K562 (cell line): ENCODE measurements at regions not wholly inside any gene's neighbourhood (a gene's known extent, or its start where the extent isn't known, plus 50 kb on each side); places are given as distances from the start of the nearest gene placed in this dataset.

ENCODE experiments used
- ATAC-seq: fragments of 200-7000 bp; cut with Tn5 transposase; 3 replicates; pipeline ENCODE4 v1.9.1; 2020; ENCODE audit warnings: moderate library complexity
- BruUV-seq: library from RNA; stranded (reverse); fragments of 400-500 nt; replicated peaks from 2 replicates; lab custom pipeline; 2021; lab: Mats Ljungman, UMichigan
- CTCF ChIA-PET: fragments of 300-600 bp; formaldehyde crosslinking; extraction: SDS; loops from one replicate; lab custom pipeline; 2021; ENCODE audit warnings: low intra/inter-chr PET ratio; lab: Yijun Ruan, JAX
- POLR2A ChIA-PET: fragments of 300-600, 350-650 bp; sonication (Branson Sonifier 250); formaldehyde crosslinking; extraction: SDS; loops from one replicate; lab custom pipeline; 2021; ENCODE audit warnings: antibody characterized with exemption, inconsistent platforms; lab: Yijun Ruan, JAX
- DNase-seq, 4 experiments: peaks; one replicate each; pipeline versions ENCODE4 v3.0.0 to v3.0.0-alpha.2; 2011 to 2018; ENCODE audit warnings: low spot score in 3 of 4, mixed read lengths in 3 of 4; ENCODE audit errors: extremely low read depth in 1 of 4
- FAIRE-seq: peaks from 2 replicates; lab custom pipeline; 2011; peaks lifted over from hg19 to GRCh38; lab: Jason Lieb, UNC
- H2AFZ ChIP-seq: 2 replicates; pipeline ENCODE4 v1.6.0; 2011; ENCODE audit warnings: low read depth, low read length, control low read depth, inconsistent platforms
- H3K27ac ChIP-seq: fragments of 200-600 bp; 3 replicates; pipeline ENCODE4 v1.8.0; 2011; ENCODE audit warnings: low read depth, mild to moderate bottlenecking, control low read depth, inconsistent platforms, low read length, moderate library complexity, mixed read lengths; ENCODE audit errors: extremely low read depth
- H3K27me3 ChIP-seq, 2 experiments: fragments of 300-600 bp in 1 of 2; 2 replicates in 1 of 2; 3 replicates in 1 of 2; pipeline versions ENCODE4 v1.6.0 to v1.8.0; 2011; ENCODE audit warnings: inconsistent platforms in 2 of 2, low read length in 2 of 2, mild to moderate bottlenecking in 1 of 2, mixed read lengths in 1 of 2, moderate library complexity in 1 of 2; ENCODE audit not compliant: control insufficient read depth in 2 of 2, insufficient read depth in 2 of 2
- H3K36me3 ChIP-seq: fragments of 300-600 bp; 3 replicates; pipeline ENCODE4 v1.8.0; 2011; ENCODE audit warnings: mild to moderate bottlenecking, low read length, inconsistent platforms; ENCODE audit not compliant: control insufficient read depth, insufficient read depth
- H3K4me1 ChIP-seq, 2 experiments: fragments of 200-600 bp in 1 of 2; replicated peaks in 1 of 2; 2 replicates in 1 of 2; 3 replicates in 1 of 2; pipeline versions ENCODE4 v1.5.1 to v1.8.0; 2011; ENCODE audit warnings: inconsistent platforms in 2 of 2, low read length in 2 of 2, mild to moderate bottlenecking in 1 of 2, mixed read lengths in 1 of 2, moderate library complexity in 1 of 2; ENCODE audit not compliant: control insufficient read depth in 2 of 2, insufficient read depth in 2 of 2
- H3K4me2 ChIP-seq: 2 replicates; pipeline ENCODE4 v1.6.1; 2011; ENCODE audit warnings: low read length, control low read depth, inconsistent platforms, mixed read lengths; ENCODE audit not compliant: insufficient read depth
- H3K4me3 ChIP-seq: fragments of 200-600 bp; sonication (generic), shearing (Covaris generic); 2 replicates; pipeline ENCODE4 v1.5.1; 2016; ENCODE audit warnings: control low read depth, inconsistent platforms
- H3K79me2 ChIP-seq: fragments of 200-600 bp; 3 replicates; pipeline ENCODE4 v1.8.0; 2011; ENCODE audit warnings: low read length, inconsistent platforms; ENCODE audit not compliant: control insufficient read depth, insufficient read depth
- H3K9ac ChIP-seq, 2 experiments: 2 replicates each; pipeline versions ENCODE4 v1.6.0 to v1.6.1; 2011; ENCODE audit warnings: low read depth in 2 of 2, low read length in 2 of 2, control low read depth in 1 of 2, inconsistent platforms in 1 of 2, mild to moderate bottlenecking in 1 of 2, mixed read lengths in 1 of 2; ENCODE audit not compliant: insufficient read depth in 1 of 2
- H3K9me1 ChIP-seq: one replicate; pipeline ENCODE4 v1.6.0; 2011; ENCODE audit warnings: inconsistent platforms, mild to moderate bottlenecking, low read length, moderate library complexity; ENCODE audit not compliant: control insufficient read depth, insufficient read depth
- H3K9me3 ChIP-seq: replicated peaks from 2 replicates; pipeline ENCODE4 v1.5.1; 2011; ENCODE audit warnings: low read depth, low read length, inconsistent platforms; ENCODE audit not compliant: control insufficient read depth, insufficient read depth
- H4K20me1 ChIP-seq: replicated peaks from 2 replicates; pipeline ENCODE4 v1.6.1; 2011; ENCODE audit warnings: low read length, inconsistent platforms, mixed read lengths; ENCODE audit not compliant: control insufficient read depth, insufficient read depth
- ATF1 ChIP-seq, 2 experiments: fragments of 450-650 bp in 1 of 2; IDR thresholded peaks; 2 replicates each; pipeline ENCODE4 v1.6.1; 2016; ENCODE audit warnings: missing compliant biosample characterization in 1 of 2, missing genetic modification characterization in 1 of 2
- CBFA2T3 ChIP-seq: fragments of 450-650 bp; IDR thresholded peaks from 2 replicates; pipeline ENCODE4 v1.6.1; 2017
- COPS2 ChIP-seq: fragments of 450-650 bp; conservative IDR thresholded peaks from 2 replicates; pipeline ENCODE4 v1.6.1; 2016; ENCODE audit warnings: mild to moderate bottlenecking, moderate library complexity
- ETV5 ChIP-seq: sonication (generic); formaldehyde crosslinking; IDR thresholded peaks from 2 replicates; pipeline ENCODE4 v1.4.0; 2020; ENCODE audit warnings: low read depth, mild to moderate bottlenecking, missing genetic modification reagents
- FOXJ3 ChIP-seq: sonication (generic); formaldehyde crosslinking; IDR thresholded peaks from 2 replicates; pipeline ENCODE4 v1.4.0; 2020; ENCODE audit warnings: mild to moderate bottlenecking, missing genetic modification reagents
- HMGN3 ChIP-seq: IDR thresholded peaks from 2 replicates; pipeline ENCODE4 v1.6.1; 2011; ENCODE audit warnings: borderline replicate concordance, low read depth, mild to moderate bottlenecking, mixed read lengths, low read length; ENCODE audit not compliant: insufficient read length; ENCODE audit errors: extremely low read depth
- MEIS2 ChIP-seq: fragments of 450-650 bp; IDR thresholded peaks from 2 replicates; pipeline ENCODE4 v1.6.1; 2014; ENCODE audit warnings: mild to moderate bottlenecking; ENCODE audit not compliant: partially characterized antibody
- POLR2AphosphoS2 ChIP-seq: IDR thresholded peaks from 2 replicates; pipeline ENCODE4 v1.6.1; 2012; ENCODE audit warnings: low read length, improper control_type of control experiment
- PTRF ChIP-seq: fragments of 450-650 bp; IDR thresholded peaks from 2 replicates; pipeline ENCODE4 v1.6.1; 2016; ENCODE audit warnings: mild to moderate bottlenecking, missing genetic modification characterization, missing compliant biosample characterization
- RFX5 ChIP-seq: IDR thresholded peaks from 2 replicates; pipeline ENCODE4 v1.6.1; 2011; ENCODE audit warnings: low read depth, mild to moderate bottlenecking, improper control_type of control experiment, low read length
- SAFB2 ChIP-seq: fragments of 200-400 bp; formaldehyde crosslinking; IDR thresholded peaks from 2 replicates; pipeline ENCODE4 v1.6.1; 2018; ENCODE audit warnings: borderline replicate concordance, low read length, low read depth, moderate library complexity; ENCODE audit not compliant: severe bottlenecking
- SETDB1 ChIP-seq: IDR thresholded peaks from one replicate; pipeline ENCODE4 v1.6.1; 2012; ENCODE audit warnings: low read length, control low read depth, inconsistent platforms
- SRSF3 ChIP-seq: fragments of 200-400 bp; formaldehyde crosslinking; IDR thresholded peaks from 2 replicates; pipeline ENCODE4 v1.6.1; 2016; ENCODE audit warnings: mild to moderate bottlenecking, low read length, moderate library complexity; ENCODE audit not compliant: insufficient read depth
- STAT5A ChIP-seq: IDR thresholded peaks from 2 replicates; pipeline ENCODE4 v1.6.1; 2012; ENCODE audit warnings: low read length, inconsistent platforms, borderline replicate concordance
- SUPT5H ChIP-seq: fragments of 450-650 bp; IDR thresholded peaks from 2 replicates; pipeline ENCODE4 v1.6.1; 2016
- TAF15 ChIP-seq: fragments of 200-400 bp; formaldehyde crosslinking; IDR thresholded peaks from 2 replicates; pipeline ENCODE4 v1.6.1; 2017; ENCODE audit warnings: mild to moderate bottlenecking, low read depth, low read length, moderate library complexity
- TAF7 ChIP-seq: fragments of 450-650 bp; IDR thresholded peaks from 2 replicates; pipeline ENCODE4 v1.6.1; 2016; ENCODE audit warnings: missing genetic modification characterization, missing compliant biosample characterization
- TCF7 ChIP-seq: sonication (generic); IDR thresholded peaks from 2 replicates; pipeline ENCODE4 v1.6.1; 2016; ENCODE audit warnings: antibody characterized with exemption, borderline replicate concordance
- U2AF2 ChIP-seq: fragments of 200-400 bp; formaldehyde crosslinking; optimal IDR thresholded peaks from 2 replicates; pipeline ENCODE3; 2017; ENCODE audit warnings: low read depth, mild to moderate bottlenecking, low read length
- ZNF408 ChIP-seq: fragments of 250-450 bp; sonication (Bioruptor Pico); IDR thresholded peaks from 2 replicates; pipeline ENCODE4 v1.4.0; 2020; ENCODE audit warnings: low read depth, mild to moderate bottlenecking, moderate library complexity
- WGBS: fragments of 100-300 bp; shearing (Covaris generic); methylation state at CpG from one replicate; pipeline ENCODE4 v1.1.6; 2016; ENCODE audit warnings: low coverage, mixed read lengths; ENCODE audit not compliant: insufficient coverage; ENCODE audit errors: missing lambda C conversion rate; 5-methylcytosine and 5-hydroxymethylcytosine counted together
- in situ Hi-C: fragments of 300-500 bp; cut with MboI; formaldehyde crosslinking; loops from 4 replicates; pipeline ENCODE4 v1.15.0; 2018; ENCODE audit warnings: inconsistent platforms, mixed read lengths
- intact Hi-C: fragments of 100-400 bp; cut with micrococcal nuclease; formaldehyde crosslinking; loops from 2 replicates; pipeline ENCODE4 v1.14.2; 2022

DNA sequence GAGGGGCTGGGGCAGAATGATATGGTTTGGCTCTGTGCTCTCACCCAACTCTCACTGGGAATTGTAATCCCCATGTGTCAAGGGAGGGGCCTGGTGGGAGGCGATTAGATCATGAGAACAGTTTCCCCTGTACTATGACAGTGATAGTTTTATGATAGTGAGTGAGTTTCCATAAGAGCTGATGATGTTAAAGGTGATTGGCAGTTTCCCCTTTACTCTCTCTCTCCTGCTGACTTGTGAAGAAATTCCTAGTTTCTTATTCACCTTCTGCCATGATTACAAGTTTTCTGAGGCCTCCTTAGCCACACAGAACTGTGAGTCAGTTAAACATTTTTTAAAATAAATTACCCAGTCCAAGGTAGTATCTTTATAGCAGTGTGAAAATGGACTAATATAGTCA, 120.4 kb upstream of the CDH9 start:
- no peak overlapping the region for H2AFZ ChIP-seq
- DNase-seq (no peak), FAIRE-seq (no peak), ATAC-seq (no peak)
- POLR2A ChIA-PET, result no interaction called here
- H3K27ac ChIP-seq, result no peak overlapping the region
- no peak for TF ChIP-seq FOXJ3 (CRISPR knock-in tag)
- TF ChIP-seq STAT5A, result no peak
- TF ChIP-seq SUPT5H, result no peak
- no peak for TF ChIP-seq COPS2
- TF ChIP-seq TAF15, result no peak
- TF ChIP-seq SAFB2, result no peak
- TF ChIP-seq HMGN3, result no peak
- no peak for TF ChIP-seq TCF7
- no peak for TF ChIP-seq MEIS2
- TF ChIP-seq POLR2AphosphoS2, result no peak
- no peak for TF ChIP-seq U2AF2
- TF ChIP-seq SETDB1, result no peak
- no peak for TF ChIP-seq PTRF (tag)
- TF ChIP-seq CBFA2T3, result no peak
- TF ChIP-seq SRSF3, result no peak
- no peak for TF ChIP-seq ATF1 (CRISPR knock-in tag; IDR thresholded peaks at IDR 0.05)
- TF ChIP-seq ATF1 (tag; IDR thresholded peaks at IDR 0.05), result no peak
- TF ChIP-seq TAF7 (tag), result no peak
- no peak for TF ChIP-seq RFX5
- TF ChIP-seq ETV5, result no peak
- no peak for TF ChIP-seq ZNF408 (CRISPR knock-in tag)
- H3K27me3 ChIP-seq, result no peaks in the 10 kb centered on the region
- no peaks in the 10 kb centered on the region for H3K79me2 ChIP-seq
- no peak overlapping the region for H3K9ac ChIP-seq
- CTCF ChIA-PET, result no interaction called here
- 0% methylated on average over 1 of the region's 1 CpG for WGBS
- in situ Hi-C loops, result no loop called here
- H3K4me2 ChIP-seq, result no peak overlapping the region
- H3K9me3 ChIP-seq, result 0 out of 2 replicates have a peak, but pooled peaks cover 4% of the 10 kb centered on the region
- no peaks in the 10 kb centered on the region for H3K4me1 ChIP-seq
- BruUV-seq, result no TSS peak
- no peaks in the 10 kb centered on the region for H4K20me1 ChIP-seq
- no peak overlapping the region for H3K4me3 ChIP-seq
- H3K9me1 ChIP-seq, result no peaks in the 10 kb centered on the region
- intact Hi-C loops, result no loop called here
- no peaks in the 10 kb centered on the region for H3K36me3 ChIP-seq
